ENCODE measurements at regions not wholly inside any gene's neighbourhood (a gene's known extent, or its start where the extent isn't known, plus 50 kb on each side); places are given as distances from the start of the nearest gene placed in this dataset.

DNA sequence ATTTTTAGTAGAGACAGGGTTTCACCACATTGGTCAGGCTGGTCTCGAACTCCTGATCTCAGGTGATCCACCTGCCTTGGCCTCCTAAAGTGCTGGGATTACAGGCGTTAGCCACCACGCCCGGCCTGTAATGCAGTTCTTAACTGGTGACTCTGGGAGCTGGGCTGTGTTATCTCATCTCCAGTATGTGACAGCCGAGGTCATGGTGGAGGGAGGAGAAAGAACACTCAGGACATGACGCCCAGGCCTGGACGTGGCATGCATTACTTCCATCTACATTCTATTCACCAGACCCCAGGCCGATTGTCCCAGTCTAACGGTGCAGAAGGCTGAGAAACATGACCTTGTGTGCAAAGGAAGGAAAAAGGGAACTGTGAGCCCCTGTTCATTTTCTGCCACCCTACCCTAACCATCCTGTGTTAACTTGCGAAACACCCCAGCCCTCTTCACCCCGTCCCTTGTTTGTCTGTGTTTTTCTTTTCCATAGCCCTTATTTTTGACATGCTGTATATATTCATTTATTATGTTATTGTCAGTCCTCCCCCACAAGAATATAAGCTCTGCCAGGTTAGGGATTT, 88.1 kb upstream of the ASAP2 start:
- no peak overlapping the region for H3K4me2 ChIP-seq (ENCODE audit: control insufficient read depth, extremely low read depth, insufficient read depth, low read depth, low read length)
- H3K27me3 ChIP-seq (ENCODE audit: control insufficient read depth, extremely low read depth, insufficient read depth, low read length), result no peaks in the 10 kb centered on the region
- H3K9me3 ChIP-seq (ENCODE audit: control insufficient read depth, low read depth, low read length), result no peaks in the 10 kb centered on the region
- H2AFZ ChIP-seq (ENCODE audit: control insufficient read depth, low read length), result no peak overlapping the region
- FAIRE-seq (no peak), DNase-seq (ENCODE audit: low read depth, low spot score) (no peak)
- H3K79me2 ChIP-seq (ENCODE audit: control insufficient read depth, insufficient read depth, low read length), result no peaks in the 10 kb centered on the region
- peaks cover 1% of the 10 kb centered on the region for H3K4me1 ChIP-seq (ENCODE audit: control insufficient read depth, extremely low read depth, insufficient read depth, low read length)
- no peak overlapping the region for H3K27ac ChIP-seq (ENCODE audit: control insufficient read depth, insufficient read depth, low read length)
- no peaks in the 10 kb centered on the region for H3K36me3 ChIP-seq (ENCODE audit: control insufficient read depth in 2 of 2, extremely low read depth in 1 of 2, insufficient read depth in 2 of 2, low read length in 2 of 2)
- TF ChIP-seq EZH2 (IDR thresholded peaks at IDR 0.05; ENCODE audit: low read length), result no peak
- TF ChIP-seq, protein P1, sequence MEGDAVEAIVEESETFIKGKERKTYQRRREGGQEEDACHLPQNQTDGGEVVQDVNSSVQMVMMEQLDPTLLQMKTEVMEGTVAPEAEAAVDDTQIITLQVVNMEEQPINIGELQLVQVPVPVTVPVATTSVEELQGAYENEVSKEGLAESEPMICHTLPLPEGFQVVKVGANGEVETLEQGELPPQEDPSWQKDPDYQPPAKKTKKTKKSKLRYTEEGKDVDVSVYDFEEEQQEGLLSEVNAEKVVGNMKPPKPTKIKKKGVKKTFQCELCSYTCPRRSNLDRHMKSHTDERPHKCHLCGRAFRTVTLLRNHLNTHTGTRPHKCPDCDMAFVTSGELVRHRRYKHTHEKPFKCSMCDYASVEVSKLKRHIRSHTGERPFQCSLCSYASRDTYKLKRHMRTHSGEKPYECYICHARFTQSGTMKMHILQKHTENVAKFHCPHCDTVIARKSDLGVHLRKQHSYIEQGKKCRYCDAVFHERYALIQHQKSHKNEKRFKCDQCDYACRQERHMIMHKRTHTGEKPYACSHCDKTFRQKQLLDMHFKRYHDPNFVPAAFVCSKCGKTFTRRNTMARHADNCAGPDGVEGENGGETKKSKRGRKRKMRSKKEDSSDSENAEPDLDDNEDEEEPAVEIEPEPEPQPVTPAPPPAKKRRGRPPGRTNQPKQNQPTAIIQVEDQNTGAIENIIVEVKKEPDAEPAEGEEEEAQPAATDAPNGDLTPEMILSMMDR (optimal IDR thresholded peaks at IDR 0.05 in 1 of 3, IDR thresholded peaks at IDR 0.05 in 1 of 3, conservative IDR thresholded peaks at IDR 0.05 in 1 of 3; ENCODE audit: extremely low read depth in 1 of 3, insufficient read depth in 2 of 3, low read length in 3 of 3), result no peak
- H3K9me1 ChIP-seq (ENCODE audit: control insufficient read depth, extremely low read depth, insufficient read depth, low read length), result no peaks in the 10 kb centered on the region
- no peaks in the 10 kb centered on the region for H4K20me1 ChIP-seq (ENCODE audit: control insufficient read depth, extremely low read depth, insufficient read depth, low read length)
- dilution Hi-C loops (cut with MboI; ENCODE audit: extremely low pct_ligation_motif_present, low sequenced_read_pairs), result no loop called here
- no peak overlapping the region for H3K9ac ChIP-seq (ENCODE audit: control insufficient read depth, extremely low read depth, insufficient read depth, low read length)
- no peak overlapping the region for H3K4me3 ChIP-seq (ENCODE audit: control insufficient read depth in 2 of 3, extremely low read depth in 1 of 3, insufficient read depth in 2 of 3, low read depth in 1 of 3, low read length in 3 of 3)

DNA sequence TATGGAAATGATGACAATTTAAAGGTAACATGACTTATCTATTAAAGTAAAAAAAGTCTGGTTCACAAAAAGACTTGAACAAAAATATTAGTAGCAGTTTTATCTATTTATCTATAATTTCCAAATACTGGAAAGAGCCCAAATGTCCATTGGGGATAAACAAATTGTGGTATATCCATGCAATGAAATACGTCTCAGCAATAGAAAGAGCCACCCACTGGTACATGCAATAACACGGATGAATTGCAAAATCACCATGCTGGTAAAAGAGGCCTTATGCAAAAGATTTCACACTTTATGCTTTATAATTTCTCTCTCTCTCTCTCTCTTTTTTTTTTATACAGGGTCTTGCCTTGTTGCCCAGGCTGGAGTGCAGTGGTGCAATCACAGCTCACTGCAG, 91.4 kb upstream of the ASAP2 start:
- dilution Hi-C loops (cut with MboI; ENCODE audit: extremely low pct_ligation_motif_present, low sequenced_read_pairs), result no loop called here
- no peaks in the 10 kb centered on the region for H3K79me2 ChIP-seq (ENCODE audit: control insufficient read depth, insufficient read depth, low read length)
- no peak overlapping the region for H3K9ac ChIP-seq (ENCODE audit: control insufficient read depth, extremely low read depth, insufficient read depth, low read length)
- H3K27me3 ChIP-seq (ENCODE audit: control insufficient read depth, extremely low read depth, insufficient read depth, low read length), result no peaks in the 10 kb centered on the region
- H2AFZ ChIP-seq (ENCODE audit: control insufficient read depth, low read length), result no peak overlapping the region
- H4K20me1 ChIP-seq (ENCODE audit: control insufficient read depth, extremely low read depth, insufficient read depth, low read length), result no peaks in the 10 kb centered on the region
- no peaks in the 10 kb centered on the region for H3K9me3 ChIP-seq (ENCODE audit: control insufficient read depth, low read depth, low read length)
- no peak overlapping the region for H3K27ac ChIP-seq (ENCODE audit: control insufficient read depth, insufficient read depth, low read length)
- H3K4me2 ChIP-seq (ENCODE audit: control insufficient read depth, extremely low read depth, insufficient read depth, low read depth, low read length), result no peak overlapping the region
- no peaks in the 10 kb centered on the region for H3K9me1 ChIP-seq (ENCODE audit: control insufficient read depth, extremely low read depth, insufficient read depth, low read length)
- H3K36me3 ChIP-seq (ENCODE audit: control insufficient read depth in 2 of 2, extremely low read depth in 1 of 2, insufficient read depth in 2 of 2, low read length in 2 of 2), result no peaks in the 10 kb centered on the region
- H3K4me3 ChIP-seq (ENCODE audit: control insufficient read depth in 2 of 3, extremely low read depth in 1 of 3, insufficient read depth in 2 of 3, low read depth in 1 of 3, low read length in 3 of 3), result no peak overlapping the region
- TF ChIP-seq, protein P1 (optimal IDR thresholded peaks at IDR 0.05 in 1 of 3, IDR thresholded peaks at IDR 0.05 in 1 of 3, conservative IDR thresholded peaks at IDR 0.05 in 1 of 3; ENCODE audit: extremely low read depth in 1 of 3, insufficient read depth in 2 of 3, low read length in 3 of 3), result no peak
- no peak for TF ChIP-seq EZH2 (IDR thresholded peaks at IDR 0.05; ENCODE audit: low read length)
- no peak for FAIRE-seq
- H3K4me1 ChIP-seq (ENCODE audit: control insufficient read depth, extremely low read depth, insufficient read depth, low read length), result peaks cover 25% of the 10 kb centered on the region
- no peak for DNase-seq (ENCODE audit: low read depth, low spot score)

All from keratinocyte (primary cell).